K562 (cell line): ENCODE measurements at regions not wholly inside any gene's neighbourhood (a gene's known extent, or its start where the extent isn't known, plus 50 kb on each side); places are given as distances from the start of the nearest gene placed in this dataset.

Experiments used
- ATAC-seq: fragments of 200-7000 bp; cut with Tn5 transposase; 3 replicates; pipeline ENCODE4 v1.9.1; 2020; ENCODE audit warnings: moderate library complexity
- BruUV-seq: library from RNA; stranded (reverse); fragments of 400-500 nt; replicated peaks from 2 replicates; lab custom pipeline; 2021; lab: Mats Ljungman, UMichigan
- CTCF ChIA-PET: fragments of 300-600 bp; formaldehyde crosslinking; extraction: SDS; loops from one replicate; lab custom pipeline; 2021; ENCODE audit warnings: low intra/inter-chr PET ratio; lab: Yijun Ruan, JAX
- POLR2A ChIA-PET: fragments of 300-600, 350-650 bp; sonication (Branson Sonifier 250); formaldehyde crosslinking; extraction: SDS; loops from one replicate; lab custom pipeline; 2021; ENCODE audit warnings: antibody characterized with exemption, inconsistent platforms; lab: Yijun Ruan, JAX
- DNase-seq, 4 experiments: peaks; one replicate each; pipeline versions ENCODE4 v3.0.0 to v3.0.0-alpha.2; 2011 to 2018; ENCODE audit warnings: low spot score in 3 of 4, mixed read lengths in 3 of 4; ENCODE audit errors: extremely low read depth in 1 of 4
- FAIRE-seq: peaks from 2 replicates; lab custom pipeline; 2011; peaks lifted over from hg19 to GRCh38; lab: Jason Lieb, UNC
- H2AFZ ChIP-seq: 2 replicates; pipeline ENCODE4 v1.6.0; 2011; ENCODE audit warnings: low read depth, low read length, control low read depth, inconsistent platforms
- H3K27ac ChIP-seq: fragments of 200-600 bp; 3 replicates; pipeline ENCODE4 v1.8.0; 2011; ENCODE audit warnings: low read depth, mild to moderate bottlenecking, control low read depth, inconsistent platforms, low read length, moderate library complexity, mixed read lengths; ENCODE audit errors: extremely low read depth
- H3K27me3 ChIP-seq, 2 experiments: fragments of 300-600 bp in 1 of 2; 2 replicates in 1 of 2; 3 replicates in 1 of 2; pipeline versions ENCODE4 v1.6.0 to v1.8.0; 2011; ENCODE audit warnings: inconsistent platforms in 2 of 2, low read length in 2 of 2, mild to moderate bottlenecking in 1 of 2, mixed read lengths in 1 of 2, moderate library complexity in 1 of 2; ENCODE audit not compliant: control insufficient read depth in 2 of 2, insufficient read depth in 2 of 2
- H3K36me3 ChIP-seq: fragments of 300-600 bp; 3 replicates; pipeline ENCODE4 v1.8.0; 2011; ENCODE audit warnings: mild to moderate bottlenecking, low read length, inconsistent platforms; ENCODE audit not compliant: control insufficient read depth, insufficient read depth
- H3K4me1 ChIP-seq, 2 experiments: fragments of 200-600 bp in 1 of 2; replicated peaks in 1 of 2; 2 replicates in 1 of 2; 3 replicates in 1 of 2; pipeline versions ENCODE4 v1.5.1 to v1.8.0; 2011; ENCODE audit warnings: inconsistent platforms in 2 of 2, low read length in 2 of 2, mild to moderate bottlenecking in 1 of 2, mixed read lengths in 1 of 2, moderate library complexity in 1 of 2; ENCODE audit not compliant: control insufficient read depth in 2 of 2, insufficient read depth in 2 of 2
- H3K4me2 ChIP-seq: 2 replicates; pipeline ENCODE4 v1.6.1; 2011; ENCODE audit warnings: low read length, control low read depth, inconsistent platforms, mixed read lengths; ENCODE audit not compliant: insufficient read depth
- H3K4me3 ChIP-seq: fragments of 200-600 bp; sonication (generic), shearing (Covaris generic); 2 replicates; pipeline ENCODE4 v1.5.1; 2016; ENCODE audit warnings: control low read depth, inconsistent platforms
- H3K79me2 ChIP-seq: fragments of 200-600 bp; 3 replicates; pipeline ENCODE4 v1.8.0; 2011; ENCODE audit warnings: low read length, inconsistent platforms; ENCODE audit not compliant: control insufficient read depth, insufficient read depth
- H3K9ac ChIP-seq, 2 experiments: 2 replicates each; pipeline versions ENCODE4 v1.6.0 to v1.6.1; 2011; ENCODE audit warnings: low read depth in 2 of 2, low read length in 2 of 2, control low read depth in 1 of 2, inconsistent platforms in 1 of 2, mild to moderate bottlenecking in 1 of 2, mixed read lengths in 1 of 2; ENCODE audit not compliant: insufficient read depth in 1 of 2
- H3K9me1 ChIP-seq: one replicate; pipeline ENCODE4 v1.6.0; 2011; ENCODE audit warnings: inconsistent platforms, mild to moderate bottlenecking, low read length, moderate library complexity; ENCODE audit not compliant: control insufficient read depth, insufficient read depth
- H3K9me3 ChIP-seq: replicated peaks from 2 replicates; pipeline ENCODE4 v1.5.1; 2011; ENCODE audit warnings: low read depth, low read length, inconsistent platforms; ENCODE audit not compliant: control insufficient read depth, insufficient read depth
- H4K20me1 ChIP-seq: replicated peaks from 2 replicates; pipeline ENCODE4 v1.6.1; 2011; ENCODE audit warnings: low read length, inconsistent platforms, mixed read lengths; ENCODE audit not compliant: control insufficient read depth, insufficient read depth
- BACH1 ChIP-seq: fragments of 200-800 bp; sonication (Bioruptor generic); IDR thresholded peaks from 2 replicates; pipeline ENCODE4 v1.6.1; 2016; ENCODE audit warnings: missing genetic modification characterization, missing compliant biosample characterization
- CBFB ChIP-seq: sonication (generic); formaldehyde crosslinking; IDR thresholded peaks from 2 replicates; pipeline ENCODE4 v1.4.0; 2020; ENCODE audit warnings: mild to moderate bottlenecking, missing genetic modification reagents
- MAFG ChIP-seq: fragments of 450-650 bp; conservative IDR thresholded peaks from 2 replicates; pipeline ENCODE4 v1.6.1; 2016; ENCODE audit warnings: missing genetic modification characterization, missing compliant biosample characterization
- MBD1 ChIP-seq: fragments of 250-450 bp; sonication (Bioruptor Pico); IDR thresholded peaks from 2 replicates; pipeline ENCODE4 v1.8.0; 2022; ENCODE audit warnings: inconsistent platforms
- MCM7 ChIP-seq, 2 experiments: fragments of 450-650 bp; IDR thresholded peaks; 2 replicates each; pipeline ENCODE4 v1.6.1; 2016 to 2018
- MXD1 ChIP-seq: fragments of 250-450 bp; sonication (Bioruptor Pico); IDR thresholded peaks from 2 replicates; pipeline ENCODE4 v1.8.0; 2021; ENCODE audit warnings: borderline replicate concordance, mild to moderate bottlenecking, moderate library complexity; ENCODE audit not compliant: poor library complexity, severe bottlenecking
- SMARCA4 ChIP-seq: fragments of 450-650 bp; IDR thresholded peaks from 2 replicates; pipeline ENCODE4 v1.6.1; 2016
- ZBTB34 ChIP-seq: fragments of 250-450 bp; sonication (Bioruptor Pico); IDR thresholded peaks from 2 replicates; pipeline ENCODE4 v1.8.0; 2021; ENCODE audit warnings: mild to moderate bottlenecking, moderate library complexity
- ZFP30 ChIP-seq: fragments of 250-450 bp; sonication (Bioruptor Pico); IDR thresholded peaks from 2 replicates; pipeline ENCODE4 v1.8.0; 2022; ENCODE audit warnings: moderate library complexity, mild to moderate bottlenecking, inconsistent platforms, borderline replicate concordance
- ZNF408 ChIP-seq: fragments of 250-450 bp; sonication (Bioruptor Pico); IDR thresholded peaks from 2 replicates; pipeline ENCODE4 v1.4.0; 2020; ENCODE audit warnings: low read depth, mild to moderate bottlenecking, moderate library complexity
- ZNF507 ChIP-seq: conservative IDR thresholded peaks from 2 replicates; pipeline ENCODE4 v1.6.1; 2017; ENCODE audit warnings: missing genetic modification characterization, missing compliant biosample characterization
- ZNF586 ChIP-seq: fragments of 450-650 bp; formaldehyde crosslinking; conservative IDR thresholded peaks from 2 replicates; pipeline ENCODE4 v1.4.0; 2020; ENCODE audit warnings: mild to moderate bottlenecking, moderate library complexity
- ZSCAN29 ChIP-seq: fragments of 450-650 bp; IDR thresholded peaks from 2 replicates; pipeline ENCODE4 v1.6.1; 2017
- WGBS: fragments of 100-300 bp; shearing (Covaris generic); methylation state at CpG from one replicate; pipeline ENCODE4 v1.1.6; 2016; ENCODE audit warnings: low coverage, mixed read lengths; ENCODE audit not compliant: insufficient coverage; ENCODE audit errors: missing lambda C conversion rate; 5-methylcytosine and 5-hydroxymethylcytosine counted together
- in situ Hi-C: fragments of 300-500 bp; cut with MboI; formaldehyde crosslinking; loops from 4 replicates; pipeline ENCODE4 v1.15.0; 2018; ENCODE audit warnings: inconsistent platforms, mixed read lengths
- intact Hi-C: fragments of 100-400 bp; cut with micrococcal nuclease; formaldehyde crosslinking; loops from 2 replicates; pipeline ENCODE4 v1.14.2; 2022

- BruUV-seq: no TSS peak
- H3K4me1 ChIP-seq: no peaks in the 10 kb centered on the region
- 0% methylated on average over 4 of the region's 4 CpGs for WGBS
- in situ Hi-C loops (no loop called here), intact Hi-C loops (no loop called here)
- no peak for DNase-seq
- no peak overlapping the region for H3K4me2 ChIP-seq
- no peak for ATAC-seq
- H3K9ac ChIP-seq: no peak overlapping the region
- no peak overlapping the region for H3K4me3 ChIP-seq
- ChIA-PET POLR2A (no interaction called here), CTCF (no interaction called here)
- no peaks in the 10 kb centered on the region for H3K36me3 ChIP-seq
- no peaks in the 10 kb centered on the region for H3K9me1 ChIP-seq
- no peak for TF ChIP-seq CBFB
- H3K79me2 ChIP-seq: no peaks in the 10 kb centered on the region
- no peaks in the 10 kb centered on the region for H3K9me3 ChIP-seq
- no peak for FAIRE-seq
- H4K20me1 ChIP-seq: no peaks in the 10 kb centered on the region
- no peak overlapping the region for H3K27ac ChIP-seq
- H3K27me3 ChIP-seq: no peaks in the 10 kb centered on the region
- H2AFZ ChIP-seq: no peak overlapping the region
Measured at GRCh38 chr2:52342458-52342857, 1310.5 kb upstream of the NRXN1 start.

GRCh38 chr2:52341732-52342131 is 1309.8 kb upstream of the NRXN1 start:
- intact Hi-C loops: no loop called here
- BruUV-seq: no TSS peak
- TF ChIP-seq ZNF408 (CRISPR knock-in tag) (no peak), ZNF586 (no peak), ZSCAN29 (no peak), MBD1 (no peak), MAFG (tag) (no peak), ZFP30 (CRISPR knock-in tag) (no peak), BACH1 (tag) (no peak), MCM7 (IDR thresholded peaks at IDR 0.05) (no peak), ZNF507 (tag) (no peak), SMARCA4 (no peak), MXD1 (CRISPR knock-in tag) (no peak), ZBTB34 (no peak)

More at GRCh38 chr2:52341732-52342131, 1309.8 kb upstream of the NRXN1 start:
- no peaks in the 10 kb centered on the region for H3K27me3 ChIP-seq
- in situ Hi-C loops: no loop called here
- 0% methylated on average over 3 of the region's 3 CpGs for WGBS
- no peak for ATAC-seq
- no peak overlapping the region for H3K27ac ChIP-seq
- H3K36me3 ChIP-seq: no peaks in the 10 kb centered on the region
- H3K4me1 ChIP-seq: no peaks in the 10 kb centered on the region
- H2AFZ ChIP-seq: no peak overlapping the region
- CTCF ChIA-PET: no interaction called here
- no peak overlapping the region for H3K4me2 ChIP-seq
- DNase-seq: no peak
- no peaks in the 10 kb centered on the region for H3K9me1 ChIP-seq
- POLR2A ChIA-PET: no interaction called here
- no peaks in the 10 kb centered on the region for H3K79me2 ChIP-seq
- no peaks in the 10 kb centered on the region for H3K9me3 ChIP-seq
- no peak overlapping the region for H3K9ac ChIP-seq
- no peaks in the 10 kb centered on the region for H4K20me1 ChIP-seq
- FAIRE-seq: no peak
- no peak overlapping the region for H3K4me3 ChIP-seq
